Neuronal stem cell (in vitro differentiated cells): ENCODE measurements at regions not wholly inside any gene's neighbourhood (a gene's known extent, or its start where the extent isn't known, plus 50 kb on each side); places are given as distances from the start of the nearest gene placed in this dataset.

ENCODE experiments used
- DNase-seq: peaks from one replicate; pipeline ENCODE4 v3.0.0-alpha.2; 2013; ENCODE audit warnings: low spot score
- H2AFZ ChIP-seq: one replicate; pipeline ENCODE4 v1.6.1; 2013; ENCODE audit warnings: mild to moderate bottlenecking, low read length, inconsistent platforms
- H2AK5ac ChIP-seq: 2 replicates; pipeline ENCODE4 v1.6.1; 2013; ENCODE audit warnings: low read depth, mild to moderate bottlenecking, inconsistent platforms, low read length, moderate library complexity, mixed read lengths
- H2BK120ac ChIP-seq: 2 replicates; pipeline ENCODE4 v1.6.1; 2013; ENCODE audit warnings: low read depth, mild to moderate bottlenecking, inconsistent platforms, low read length, moderate library complexity, mixed read lengths
- H2BK12ac ChIP-seq: one replicate; pipeline ENCODE4 v1.6.1; 2013; ENCODE audit warnings: low read length, inconsistent platforms
- H2BK15ac ChIP-seq: 2 replicates; pipeline ENCODE4 v1.6.1; 2013; ENCODE audit warnings: mild to moderate bottlenecking, low read length, inconsistent platforms, mixed read lengths
- H2BK5ac ChIP-seq: one replicate; pipeline ENCODE4 v1.6.1; 2013; ENCODE audit warnings: inconsistent platforms, mild to moderate bottlenecking, low read length, moderate library complexity
- H3K14ac ChIP-seq: one replicate; pipeline ENCODE4 v1.6.1; 2013; ENCODE audit warnings: low read length, inconsistent platforms
- H3K18ac ChIP-seq: 2 replicates; pipeline ENCODE4 v1.6.1; 2013; ENCODE audit warnings: low read length, inconsistent platforms
- H3K23ac ChIP-seq: 2 replicates; pipeline ENCODE4 v1.6.1; 2013; ENCODE audit warnings: low read depth, mild to moderate bottlenecking, mixed read lengths, low read length, inconsistent platforms; ENCODE audit not compliant: poor library complexity
- H3K27ac ChIP-seq: replicated peaks from 3 replicates; pipeline ENCODE4 v1.5.1; 2013; ENCODE audit warnings: low read length, inconsistent platforms
- H3K27me3 ChIP-seq, 3 experiments: 2 replicates each; pipeline ENCODE4 v1.6.1; 2013; ENCODE audit warnings: low read length in 3 of 3, mild to moderate bottlenecking in 2 of 3, inconsistent platforms in 1 of 3, low read depth in 1 of 3, mixed read lengths in 1 of 3, moderate library complexity in 1 of 3; ENCODE audit not compliant: control insufficient read depth in 3 of 3, insufficient read depth in 3 of 3
- H3K36me3 ChIP-seq, 2 donors: replicated peaks in 1 of 2; 2 replicates each; pipeline ENCODE4 v1.6.1; 2013; ENCODE audit warnings: low read length in 2 of 2; ENCODE audit not compliant: control insufficient read depth in 2 of 2, insufficient read depth in 2 of 2
- H3K4ac ChIP-seq: 2 replicates; pipeline ENCODE4 v1.6.1; 2013; ENCODE audit warnings: inconsistent platforms, mild to moderate bottlenecking, low read length, moderate library complexity
- H3K4me1 ChIP-seq, 2 donors: 1 replicate in 1 of 2; 2 replicates in 1 of 2; pipeline ENCODE4 v1.6.1; 2013; ENCODE audit warnings: low read length in 2 of 2, low read depth in 1 of 2; ENCODE audit not compliant: control insufficient read depth in 2 of 2, insufficient read depth in 1 of 2
- H3K4me2 ChIP-seq: one replicate; pipeline ENCODE4 v1.6.1; 2013; ENCODE audit warnings: mild to moderate bottlenecking, low read length, inconsistent platforms; ENCODE audit not compliant: insufficient read depth, poor library complexity, severe bottlenecking
- H3K4me3 ChIP-seq, 2 donors: 2 replicates each; pipeline ENCODE4 v1.5.1; 2013; ENCODE audit warnings: low read length in 2 of 2, mild to moderate bottlenecking in 2 of 2, inconsistent platforms in 1 of 2, moderate library complexity in 1 of 2
- H3K79me1 ChIP-seq: one replicate; pipeline ENCODE4 v1.6.1; 2013; ENCODE audit warnings: low read depth, mild to moderate bottlenecking, inconsistent platforms, low read length, moderate library complexity
- H3K9ac ChIP-seq: one replicate; pipeline ENCODE4 v1.6.1; 2013; ENCODE audit warnings: mild to moderate bottlenecking, low read depth, low read length, inconsistent platforms; ENCODE audit not compliant: poor library complexity
- H3K9me3 ChIP-seq, 2 donors: replicated peaks in 1 of 2; 2 replicates each; pipeline versions ENCODE3 to v1.6.1; 2013; ENCODE audit warnings: low read length in 2 of 2, mild to moderate bottlenecking in 2 of 2, inconsistent platforms in 1 of 2, low read depth in 1 of 2, mixed read lengths in 1 of 2, moderate library complexity in 1 of 2; ENCODE audit not compliant: control insufficient read depth in 2 of 2, insufficient read depth in 1 of 2
- H4K8ac ChIP-seq: one replicate; pipeline ENCODE4 v1.6.1; 2013; ENCODE audit warnings: low read depth, mild to moderate bottlenecking, inconsistent platforms, low read length, moderate library complexity
- H4K91ac ChIP-seq: one replicate; pipeline ENCODE4 v1.6.1; 2013; ENCODE audit warnings: low read length, low read depth, mild to moderate bottlenecking, inconsistent platforms; ENCODE audit not compliant: poor library complexity
- WGBS, 2 donors: extraction: QIAGEN DNeasy Blood & Tissue Kit; methylation state at CpG; one replicate each; pipeline ENCODE4 v1.1.7; 2013; ENCODE audit warnings: missing lambda C conversion rate in 2 of 2, mixed read lengths in 1 of 2; ENCODE audit not compliant: insufficient read length in 2 of 2, insufficient replicate concordance in 1 of 2; ENCODE audit errors: extremely low coverage in 2 of 2; 5-methylcytosine and 5-hydroxymethylcytosine counted together

DNA sequence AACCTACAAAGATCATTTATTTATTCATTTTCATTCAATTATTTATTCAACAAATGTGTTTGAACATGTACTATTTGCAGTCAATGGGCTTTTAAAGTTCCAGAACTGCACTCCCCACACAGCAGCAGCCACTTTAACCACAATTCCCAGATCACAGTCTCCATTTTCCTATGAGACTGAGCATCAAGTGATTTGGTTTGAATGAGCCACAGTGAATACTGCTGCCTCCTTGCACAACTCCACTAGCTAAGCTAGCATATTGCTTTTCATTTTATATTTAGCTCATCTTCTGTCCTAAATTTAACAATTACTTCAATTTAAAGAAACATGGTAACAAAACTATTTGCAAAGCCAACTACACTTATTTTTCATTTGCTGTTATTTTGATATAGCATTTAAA is 353.4 kb upstream of the VRK2 start:
- H2BK120ac ChIP-seq: no peak overlapping the region
- no peak overlapping the region for H3K4ac ChIP-seq
- H3K18ac ChIP-seq: no peak overlapping the region
- no peak overlapping the region for H4K8ac ChIP-seq
- H2AFZ ChIP-seq: no peak overlapping the region
- no peak overlapping the region for H4K91ac ChIP-seq
- peaks cover 0 to 3% of the 10 kb centered on the region in 2 donors for H3K4me1 ChIP-seq
- H2BK5ac ChIP-seq: no peak overlapping the region
- H3K9me3 ChIP-seq: peaks cover 0 to 4% of the 10 kb centered on the region in 2 donors
- no peak for DNase-seq
- no peak overlapping the region for H2BK15ac ChIP-seq
- H3K9ac ChIP-seq: no peak overlapping the region
- no peak overlapping the region for H3K23ac ChIP-seq
- H2BK12ac ChIP-seq: no peak overlapping the region
- H3K4me2 ChIP-seq: no peak overlapping the region
- no peak overlapping the region for H3K4me3 ChIP-seq
- H3K27me3 ChIP-seq: no peaks in the 10 kb centered on the region
- H3K79me1 ChIP-seq: no peaks in the 10 kb centered on the region
- no peak overlapping the region for H2AK5ac ChIP-seq
- H3K14ac ChIP-seq: no peak overlapping the region
- H3K27ac ChIP-seq: no peak overlapping the region
- no peaks in the 10 kb centered on the region for H3K36me3 ChIP-seq

- H3K14ac ChIP-seq: no peak overlapping the region
- H3K27me3 ChIP-seq: no peaks in the 10 kb centered on the region
- H2BK120ac ChIP-seq: no peak overlapping the region
- H3K4me2 ChIP-seq: no peak overlapping the region
- H3K23ac ChIP-seq: no peak overlapping the region
- H3K4me1 ChIP-seq: peaks cover 0 to 3% of the 10 kb centered on the region in 2 donors
- no peak overlapping the region for H2BK15ac ChIP-seq
- no peak overlapping the region for H2AFZ ChIP-seq
- H4K91ac ChIP-seq: no peak overlapping the region
- H3K27ac ChIP-seq: no peak overlapping the region
- DNase-seq: no peak
- no peaks in the 10 kb centered on the region for H3K79me1 ChIP-seq
- H2AK5ac ChIP-seq: no peak overlapping the region
- no peak overlapping the region for H3K4me3 ChIP-seq
- H3K9ac ChIP-seq: no peak overlapping the region
- H3K9me3 ChIP-seq: peaks cover 0 to 4% of the 10 kb centered on the region in 2 donors
- H3K36me3 ChIP-seq: no peaks in the 10 kb centered on the region
- H4K8ac ChIP-seq: no peak overlapping the region
- H2BK12ac ChIP-seq: no peak overlapping the region
- H3K4ac ChIP-seq: no peak overlapping the region
- no peak overlapping the region for H2BK5ac ChIP-seq
- WGBS, 2 donors: no CpG with 5 or more reads among the region's 2 CpGs
- no peak overlapping the region for H3K18ac ChIP-seq
Measured at GRCh38 chr2:57693965-57694364, 352.6 kb upstream of the VRK2 start.

- Histone ChIP-seq H3K27ac (no peak overlapping the region), H3K79me1 (no peaks in the 10 kb centered on the region), H2BK120ac (no peak overlapping the region), H3K4me2 (no peak overlapping the region), H3K4me1 (peaks cover 0 to 3% of the 10 kb centered on the region in 2 donors), H3K36me3 (no peaks in the 10 kb centered on the region), H2AFZ (no peak overlapping the region), H3K9ac (no peak overlapping the region), H2BK12ac (no peak overlapping the region), H2BK15ac (no peak overlapping the region), H3K23ac (no peak overlapping the region), H3K14ac (no peak overlapping the region), H3K27me3 (no peaks in the 10 kb centered on the region), H2AK5ac (no peak overlapping the region), H3K9me3 (peaks cover 0 to 4% of the 10 kb centered on the region in 2 donors), H2BK5ac (no peak overlapping the region), H4K8ac (no peak overlapping the region), H4K91ac (no peak overlapping the region), H3K4me3 (no peak overlapping the region), H3K18ac (peak overlapping the region; percentile 6), H3K4ac (no peak overlapping the region)
- DNase-seq: no peak
- WGBS, 2 donors: no CpG with 5 or more reads among the region's 4 CpGs
Measured at GRCh38 chr2:57696016-57696415, 350.6 kb upstream of the VRK2 start.

- Histone ChIP-seq H2AK5ac (no peak overlapping the region), H3K4me2 (no peak overlapping the region), H3K27ac (no peak overlapping the region), H4K8ac (no peak overlapping the region), H3K79me1 (no peaks in the 10 kb centered on the region), H3K23ac (no peak overlapping the region), H3K9ac (no peak overlapping the region), H3K27me3 (no peaks in the 10 kb centered on the region), H2BK12ac (no peak overlapping the region), H3K36me3 (no peaks in the 10 kb centered on the region), H3K14ac (no peak overlapping the region), H2AFZ (no peak overlapping the region), H3K4me1 (peaks cover 2 to 4% of the 10 kb centered on the region in 2 donors), H3K18ac (no peak overlapping the region), H2BK15ac (no peak overlapping the region), H3K4me3 (no peak overlapping the region), H2BK5ac (no peak overlapping the region), H4K91ac (no peak overlapping the region), H3K9me3 (peaks cover 0 to 4% of the 10 kb centered on the region in 2 donors), H3K4ac (no peak overlapping the region), H2BK120ac (no peak overlapping the region)
- no CpG with 5 or more reads among the region's 1 CpG for WGBS, 2 donors
- no peak for DNase-seq
Measured at GRCh38 chr2:57698392-57698791, 348.2 kb upstream of the VRK2 start.
